Spleen (tissue), 7 donors: ENCODE measurements at regions not wholly inside any gene's neighbourhood (a gene's known extent, or its start where the extent isn't known, plus 50 kb on each side); places are given as distances from the start of the nearest gene placed in this dataset.

Experiments
- POLR2A ChIP-seq, 3 donors: fragments of 450-650 bp; IDR thresholded peaks; one replicate each; pipeline ENCODE4 v1.5.1; 2017; ENCODE audit warnings: antibody characterized with exemption in 3 of 3, mild to moderate bottlenecking in 1 of 3
- POLR2AphosphoS5 ChIP-seq, 3 donors: sonication (generic); formaldehyde crosslinking; IDR thresholded peaks; one replicate each; pipeline ENCODE4 v1.5.1; 2017; ENCODE audit warnings: antibody characterized with exemption in 3 of 3
- TF ChIP-seq, protein P1 (sequence below), 11 experiments: fragments of 200-600 bp in 7 of 11; fragments of 450-650 bp in 4 of 11; sonication (generic) in 4 of 11; IDR thresholded peaks in 8 of 11; conservative IDR thresholded peaks in 3 of 11; 1 replicate in 7 of 11; 2 replicates in 4 of 11; pipeline versions ENCODE4 v1.4.0 to v1.8.0; 2016 to 2021; ENCODE audit warnings: antibody characterized with exemption in 11 of 11, inconsistent platforms in 4 of 11, mild to moderate bottlenecking in 1 of 11
- donor health status: DM: no; HTN: no; CAD: no; lungs with moderate emphysema.
- donor health status: DM: no; HTN: no; CAD: no.
- donor health status: DM: no; HTN: no; CAD: no.

GRCh38 chr10:24147321-24147720, 61.6 kb upstream of the KIAA1217 start:
- TF ChIP-seq POLR2A (IDR thresholded peaks at IDR 0.05) (no peak), POLR2AphosphoS5 (IDR thresholded peaks at IDR 0.05) (no peak)
- TF ChIP-seq, protein P1, sequence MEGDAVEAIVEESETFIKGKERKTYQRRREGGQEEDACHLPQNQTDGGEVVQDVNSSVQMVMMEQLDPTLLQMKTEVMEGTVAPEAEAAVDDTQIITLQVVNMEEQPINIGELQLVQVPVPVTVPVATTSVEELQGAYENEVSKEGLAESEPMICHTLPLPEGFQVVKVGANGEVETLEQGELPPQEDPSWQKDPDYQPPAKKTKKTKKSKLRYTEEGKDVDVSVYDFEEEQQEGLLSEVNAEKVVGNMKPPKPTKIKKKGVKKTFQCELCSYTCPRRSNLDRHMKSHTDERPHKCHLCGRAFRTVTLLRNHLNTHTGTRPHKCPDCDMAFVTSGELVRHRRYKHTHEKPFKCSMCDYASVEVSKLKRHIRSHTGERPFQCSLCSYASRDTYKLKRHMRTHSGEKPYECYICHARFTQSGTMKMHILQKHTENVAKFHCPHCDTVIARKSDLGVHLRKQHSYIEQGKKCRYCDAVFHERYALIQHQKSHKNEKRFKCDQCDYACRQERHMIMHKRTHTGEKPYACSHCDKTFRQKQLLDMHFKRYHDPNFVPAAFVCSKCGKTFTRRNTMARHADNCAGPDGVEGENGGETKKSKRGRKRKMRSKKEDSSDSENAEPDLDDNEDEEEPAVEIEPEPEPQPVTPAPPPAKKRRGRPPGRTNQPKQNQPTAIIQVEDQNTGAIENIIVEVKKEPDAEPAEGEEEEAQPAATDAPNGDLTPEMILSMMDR (IDR thresholded peaks at IDR 0.05 in 8 of 11, conservative IDR thresholded peaks at IDR 0.05 in 3 of 11), result no peak
